Right cardiac atrium (tissue), 5 donors: ENCODE measurements at regions not wholly inside any gene's neighbourhood (a gene's known extent, or its start where the extent isn't known, plus 50 kb on each side); places are given as distances from the start of the nearest gene placed in this dataset.

ENCODE experiments used
- ATAC-seq, 2 donors: fragments of 200-7000 bp; cut with Tn5 transposase; one replicate each; pipeline versions ENCODE4 v1.8.0 to v1.9.1; 2020; ENCODE audit warnings: moderate library complexity in 2 of 2, mild to moderate bottlenecking in 1 of 2
- DNase-seq, 3 donors: peaks; one replicate each; pipeline ENCODE4 v3.0.0-alpha.2; 2020
- H3K27ac ChIP-seq: one replicate; pipeline ENCODE4 v1.5.1; 2013; ENCODE audit warnings: mild to moderate bottlenecking, low read length, control low read depth, moderate library complexity
- H3K27me3 ChIP-seq: one replicate; pipeline ENCODE4 v1.6.1; 2013; ENCODE audit not compliant: control insufficient read depth, insufficient read depth
- H3K4me1 ChIP-seq: one replicate; pipeline ENCODE4 v1.6.1; 2013; ENCODE audit warnings: low read length; ENCODE audit not compliant: control insufficient read depth, insufficient read depth
- H3K4me3 ChIP-seq: one replicate; pipeline ENCODE4 v1.5.1; 2013; ENCODE audit warnings: low read length, control low read depth
- H3K9me3 ChIP-seq: one replicate; pipeline ENCODE4 v1.6.1; 2013; ENCODE audit warnings: low read length; ENCODE audit not compliant: control insufficient read depth
- WGBS: extraction: QIAGEN DNeasy Blood & Tissue Kit; methylation state at CpG from one replicate; pipeline ENCODE4 v1.1.7; 2013; 5-methylcytosine and 5-hydroxymethylcytosine counted together
- intact Hi-C, 4 donors: fragments of 100-400 bp; cut with DNase I; formaldehyde crosslinking; loops; one replicate each; pipeline versions ENCODE4 v1.11.0 to v1.14.0; 2022 to 2023
- donor health status: healthy with polysubstance abuse.
- donor health status: DM: no; HTN: yes; CAD: no.
- donor health status: DM: no; HTN: no; CAD: no.
- donor health status: DM: no; HTN: yes; CAD: no; lungs with severe emphysema.
- donor health status: DM: yes; HTN: yes; CAD: no.

DNA sequence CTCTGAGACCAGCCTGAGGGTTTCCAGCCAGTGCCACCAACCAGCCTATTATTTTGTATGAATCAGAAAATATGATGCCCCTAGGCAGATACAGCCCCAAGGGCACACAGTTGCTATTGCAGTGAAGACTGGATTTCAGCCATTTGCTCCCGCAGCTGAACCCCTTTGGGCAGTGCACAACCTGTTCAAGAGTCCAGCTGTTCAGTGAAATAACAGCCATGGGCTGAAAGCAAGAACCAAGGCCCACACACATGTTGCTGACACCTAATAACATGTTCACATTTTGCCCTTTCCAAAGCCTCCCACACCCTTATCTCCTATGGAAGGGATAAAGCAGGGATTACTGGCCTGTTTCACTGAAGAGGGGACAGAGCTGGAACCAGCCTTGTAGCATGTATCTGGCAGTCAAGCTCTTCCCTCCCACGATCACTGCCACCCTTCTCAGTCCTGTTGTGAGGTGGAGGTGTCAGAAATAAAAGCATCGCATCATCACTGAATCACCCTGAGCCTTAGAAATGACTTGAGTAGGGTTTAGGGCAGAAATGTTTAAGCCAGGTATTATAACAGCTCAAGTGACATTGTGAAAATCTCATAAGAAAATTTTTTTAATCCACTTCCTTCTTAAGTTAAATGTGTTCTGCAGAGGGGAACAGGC, 137.1 kb upstream of the FSTL4 start:
- 67% methylated on average over 3 of the region's 3 CpGs for WGBS
- no peak for ATAC-seq

DNA sequence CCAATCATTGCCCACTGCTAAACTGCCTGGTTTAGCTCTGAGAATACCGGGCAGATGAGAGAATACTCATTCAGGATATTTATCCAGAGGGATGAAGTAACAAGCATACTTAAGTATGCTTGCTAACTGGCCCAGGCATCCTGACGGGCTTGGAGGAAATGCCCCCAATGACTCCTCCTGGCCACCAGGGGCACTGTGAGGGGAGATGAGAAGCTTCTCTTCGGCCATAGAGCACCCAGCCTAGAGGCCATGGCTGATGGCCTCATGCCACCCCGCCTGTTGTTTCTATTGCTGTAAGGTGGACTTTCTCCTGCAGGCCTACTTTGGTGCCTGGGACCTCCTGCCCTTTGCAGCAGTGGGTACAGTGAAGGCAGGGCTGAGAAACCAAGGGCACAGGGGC, 134.5 kb upstream of the FSTL4 start:
- Histone ChIP-seq H3K4me3 (no peak overlapping the region), H3K27me3 (no peaks in the 10 kb centered on the region), H3K27ac (no peak overlapping the region), H3K9me3 (no peaks in the 10 kb centered on the region), H3K4me1 (no peaks in the 10 kb centered on the region)
- DNase-seq (no peak), ATAC-seq (no peak)
- intact Hi-C loops = no loop called here
- 88% methylated on average over 4 of the region's 4 CpGs for WGBS

More for the DNA sequence above, 137.1 kb upstream of the FSTL4 start:
- intact Hi-C loops = no loop called here
- H3K4me3 ChIP-seq = no peak overlapping the region
- no peak overlapping the region for H3K27ac ChIP-seq
- H3K4me1 ChIP-seq = no peaks in the 10 kb centered on the region
- no peaks in the 10 kb centered on the region for H3K27me3 ChIP-seq
- no peaks in the 10 kb centered on the region for H3K9me3 ChIP-seq
- DNase-seq = no peak

DNA sequence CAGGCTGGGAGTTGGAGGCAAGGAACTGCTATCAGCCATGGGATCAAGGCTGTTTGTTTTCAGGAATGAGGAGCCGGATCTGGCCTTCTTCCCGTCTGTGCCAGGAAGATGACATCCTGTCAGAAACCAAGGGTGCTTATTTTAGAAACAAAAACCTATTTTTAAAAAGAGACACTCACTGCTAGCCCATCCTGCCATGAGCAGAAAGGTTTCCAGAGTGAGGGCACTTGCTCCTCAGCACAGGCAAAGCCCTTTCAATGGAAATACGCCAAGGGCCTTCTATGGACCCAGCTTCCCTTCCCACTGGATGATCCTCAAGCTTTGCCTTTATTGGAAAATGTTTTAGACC, 132.6 kb upstream of the FSTL4 start:
- WGBS = 41% methylated on average over 3 of the region's 3 CpGs
- DNase-seq (no peak), ATAC-seq (no peak)
- H3K9me3 ChIP-seq = no peaks in the 10 kb centered on the region
- H3K27ac ChIP-seq = no peak overlapping the region
- no peaks in the 10 kb centered on the region for H3K4me1 ChIP-seq
- H3K27me3 ChIP-seq = no peaks in the 10 kb centered on the region
- intact Hi-C loops = no loop called here
- no peak overlapping the region for H3K4me3 ChIP-seq

DNA sequence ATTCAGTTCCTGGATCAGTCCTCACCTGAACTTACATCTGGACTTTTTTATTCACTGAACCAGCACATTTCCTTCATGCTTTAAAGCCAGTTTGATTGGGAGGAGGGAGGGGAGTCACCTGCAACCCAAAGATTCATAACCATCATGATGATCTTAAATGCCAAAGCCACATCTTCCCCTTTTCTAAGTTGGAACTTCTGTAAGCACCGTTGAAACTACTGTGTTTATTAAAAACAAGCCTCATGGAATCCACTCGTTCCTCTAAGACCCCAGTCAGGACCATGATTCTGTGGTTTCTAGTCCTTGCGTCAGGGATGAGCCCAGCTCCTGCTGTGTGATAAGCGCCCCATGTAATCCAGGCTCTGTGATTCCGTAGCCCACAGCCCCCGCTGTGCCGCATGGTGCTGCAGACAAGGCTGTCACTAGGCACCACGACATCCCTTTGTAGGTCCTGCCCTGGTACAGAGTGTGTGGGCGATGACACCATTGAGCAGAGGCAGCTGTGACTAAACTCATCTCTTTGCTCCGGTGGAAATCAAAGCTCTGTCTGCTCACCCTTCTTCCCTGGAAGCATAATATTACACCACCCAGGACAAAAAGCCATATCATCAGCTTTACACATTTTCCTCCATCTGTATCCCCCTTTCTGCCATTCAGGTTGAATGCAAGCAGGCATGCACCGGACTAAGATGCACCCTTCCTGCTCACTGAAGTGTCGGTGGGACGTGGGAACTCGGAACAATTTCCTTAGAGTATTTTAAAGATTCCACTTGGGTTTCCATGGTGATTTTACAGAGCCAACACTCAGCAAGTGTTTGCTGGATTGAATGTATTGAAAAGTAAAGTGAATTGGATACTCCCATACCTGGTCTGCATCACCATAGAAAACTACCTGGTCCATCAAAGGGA, 132.0 kb upstream of the FSTL4 start:
- 50% methylated on average over 14 of the region's 14 CpGs for WGBS
- H3K9me3 ChIP-seq = no peaks in the 10 kb centered on the region
- DNase-seq = no peak
- no peaks in the 10 kb centered on the region for H3K4me1 ChIP-seq
- no peak for ATAC-seq
- H3K27me3 ChIP-seq = no peaks in the 10 kb centered on the region
- no peak overlapping the region for H3K4me3 ChIP-seq
- intact Hi-C loops = no loop called here
- no peak overlapping the region for H3K27ac ChIP-seq

DNA sequence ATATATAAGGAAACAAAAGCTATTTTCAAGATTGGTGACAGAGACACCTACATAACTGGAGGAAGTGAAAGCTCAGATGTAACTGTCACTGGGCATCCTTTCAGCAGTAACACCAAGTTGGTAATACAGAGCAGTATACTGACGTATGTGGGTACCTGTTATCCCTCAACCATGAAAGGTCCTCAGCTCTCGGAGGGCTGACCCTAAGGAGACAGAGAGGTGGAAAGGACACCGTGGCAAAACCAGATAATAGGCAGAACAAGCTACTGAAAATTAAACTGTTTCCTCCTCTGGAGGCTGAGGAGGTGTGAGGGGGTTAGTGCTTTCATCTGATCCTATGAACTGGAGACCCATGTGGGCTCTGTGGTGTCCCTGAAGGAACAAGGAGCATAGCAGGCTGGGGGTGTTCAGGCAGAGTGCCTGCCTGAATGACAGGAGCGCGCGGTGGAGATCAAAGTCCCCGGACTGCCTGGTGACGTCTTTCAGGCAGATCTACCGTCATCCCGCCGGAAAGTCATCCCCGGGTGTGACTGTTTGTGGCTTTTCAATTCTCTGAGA, 130.2 kb upstream of the FSTL4 start:
- no peak overlapping the region for H3K4me3 ChIP-seq
- WGBS = 67% methylated on average over 12 of the region's 12 CpGs
- DNase-seq (no peak), ATAC-seq (no peak)
- intact Hi-C loops = no loop called here
- H3K27me3 ChIP-seq = no peaks in the 10 kb centered on the region
- no peaks in the 10 kb centered on the region for H3K4me1 ChIP-seq
- H3K9me3 ChIP-seq = no peaks in the 10 kb centered on the region
- H3K27ac ChIP-seq = no peak overlapping the region

DNA sequence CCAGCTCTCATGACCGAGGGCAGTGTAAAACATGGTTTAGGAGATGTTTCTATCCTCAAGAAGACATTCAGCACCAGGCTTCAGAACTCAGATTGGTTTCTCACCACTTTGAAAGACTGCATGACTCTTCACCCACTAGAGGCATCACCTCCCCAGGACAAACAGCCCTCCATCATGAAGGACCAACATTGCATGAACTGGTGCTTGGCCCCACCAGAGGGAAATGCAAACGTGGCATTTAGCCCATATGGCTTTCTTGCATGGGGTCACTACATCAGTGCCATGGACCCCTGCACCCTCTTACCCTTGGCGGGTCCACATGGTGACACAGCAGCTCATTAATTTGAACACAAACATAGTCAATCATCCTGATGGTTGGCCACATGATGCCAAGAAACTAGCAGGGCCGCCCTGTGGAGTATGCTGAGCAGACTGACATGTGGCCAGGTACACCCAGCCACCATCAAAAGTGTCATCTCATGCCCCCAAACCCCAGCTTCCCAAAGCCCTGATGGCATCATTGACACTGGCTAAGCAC, 129.5 kb upstream of the FSTL4 start:
- H3K4me1 ChIP-seq = no peaks in the 10 kb centered on the region
- no peaks in the 10 kb centered on the region for H3K27me3 ChIP-seq
- ATAC-seq = no peak
- no peak overlapping the region for H3K4me3 ChIP-seq
- no peak for DNase-seq
- no peaks in the 10 kb centered on the region for H3K9me3 ChIP-seq
- intact Hi-C loops = no loop called here
- no peak overlapping the region for H3K27ac ChIP-seq
- WGBS = 80% methylated on average over 4 of the region's 4 CpGs

DNA sequence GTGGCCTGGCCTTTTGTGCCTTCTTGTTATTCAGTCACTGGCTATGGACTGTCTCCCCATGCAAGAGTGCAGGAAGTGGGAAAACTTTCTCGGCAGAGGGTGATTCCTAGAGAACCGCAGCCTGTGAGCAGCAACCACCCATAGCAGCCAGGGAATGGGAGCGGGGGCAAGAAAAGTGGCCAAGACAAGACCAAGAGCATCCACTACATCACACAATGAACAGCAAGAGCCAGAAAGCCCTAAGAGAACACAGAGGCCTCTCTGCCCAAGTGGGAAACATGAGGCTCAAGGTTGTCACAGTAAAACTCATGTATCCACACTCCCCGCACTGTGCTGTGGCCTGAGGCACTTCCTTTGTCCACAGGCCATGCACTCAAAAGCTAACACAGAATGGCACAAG, 129.1 kb upstream of the FSTL4 start:
- 92% methylated on average over 4 of the region's 4 CpGs for WGBS
- no peaks in the 10 kb centered on the region for H3K9me3 ChIP-seq
- intact Hi-C loops = no loop called here
- no peak overlapping the region for H3K27ac ChIP-seq
- DNase-seq (no peak), ATAC-seq (no peak)
- no peak overlapping the region for H3K4me3 ChIP-seq
- no peaks in the 10 kb centered on the region for H3K4me1 ChIP-seq
- no peaks in the 10 kb centered on the region for H3K27me3 ChIP-seq

DNA sequence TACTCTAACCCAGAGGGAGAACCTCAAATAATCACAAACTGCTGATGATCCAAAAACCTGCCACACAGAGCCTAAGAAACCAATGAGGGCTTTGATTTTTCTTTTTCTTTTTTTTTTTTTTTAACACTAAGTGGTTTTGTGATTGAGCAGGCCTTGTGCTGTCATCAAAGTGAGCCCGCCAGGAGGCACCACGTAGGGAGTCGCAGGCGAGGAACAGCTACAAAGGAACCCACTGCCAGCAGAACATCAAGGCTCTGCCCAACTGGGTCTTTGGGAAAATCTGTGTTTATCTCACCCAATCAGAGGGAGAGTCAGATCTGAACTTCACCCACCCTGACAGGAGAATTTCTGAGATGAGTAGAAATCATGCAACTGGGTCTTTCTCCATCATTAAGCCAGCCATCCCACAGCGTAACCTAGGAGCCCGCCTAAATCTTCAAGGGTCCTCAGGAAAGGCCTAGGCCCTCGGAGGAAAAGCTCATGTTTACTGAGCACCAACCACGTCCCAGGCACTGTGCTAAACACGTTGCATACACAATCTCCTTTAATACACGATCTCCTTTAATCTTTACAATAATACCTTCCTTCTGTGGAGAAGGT, 126.9 kb upstream of the FSTL4 start:
- Histone ChIP-seq H3K4me3 (no peak overlapping the region), H3K27ac (no peak overlapping the region), H3K9me3 (no peaks in the 10 kb centered on the region), H3K27me3 (no peaks in the 10 kb centered on the region), H3K4me1 (no peaks in the 10 kb centered on the region)
- WGBS = 79% methylated on average over 10 of the region's 10 CpGs
- intact Hi-C loops = no loop called here
- DNase-seq (no peak), ATAC-seq (no peak)

DNA sequence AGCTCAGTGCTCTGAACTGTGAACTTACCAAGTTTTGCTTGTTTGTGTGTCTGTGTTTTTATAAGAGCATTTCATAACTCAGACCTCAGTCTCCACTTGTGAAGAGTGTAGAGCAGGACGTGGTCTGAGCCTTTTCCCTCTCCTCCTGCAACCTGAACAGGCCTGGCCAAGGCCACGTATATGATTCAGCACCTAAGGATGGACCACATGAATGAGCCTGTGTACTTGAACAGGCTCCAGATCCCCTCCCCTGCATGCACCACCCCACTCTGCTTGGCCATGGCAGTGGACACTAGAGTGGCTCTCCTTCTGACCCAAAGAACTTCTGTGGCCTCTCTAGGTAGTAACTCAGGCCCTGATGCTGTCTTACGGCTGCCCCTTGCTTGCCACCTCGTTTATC, 125.9 kb upstream of the FSTL4 start:
- ATAC-seq (peak in 1 of 2 donors; percentile 28), DNase-seq (no peak)
- WGBS = 67% methylated on average over 4 of the region's 4 CpGs
- Histone ChIP-seq H3K4me1 (no peaks in the 10 kb centered on the region), H3K27ac (no peak overlapping the region), H3K4me3 (no peak overlapping the region), H3K9me3 (no peaks in the 10 kb centered on the region), H3K27me3 (no peaks in the 10 kb centered on the region)
- intact Hi-C loops = no loop called here

DNA sequence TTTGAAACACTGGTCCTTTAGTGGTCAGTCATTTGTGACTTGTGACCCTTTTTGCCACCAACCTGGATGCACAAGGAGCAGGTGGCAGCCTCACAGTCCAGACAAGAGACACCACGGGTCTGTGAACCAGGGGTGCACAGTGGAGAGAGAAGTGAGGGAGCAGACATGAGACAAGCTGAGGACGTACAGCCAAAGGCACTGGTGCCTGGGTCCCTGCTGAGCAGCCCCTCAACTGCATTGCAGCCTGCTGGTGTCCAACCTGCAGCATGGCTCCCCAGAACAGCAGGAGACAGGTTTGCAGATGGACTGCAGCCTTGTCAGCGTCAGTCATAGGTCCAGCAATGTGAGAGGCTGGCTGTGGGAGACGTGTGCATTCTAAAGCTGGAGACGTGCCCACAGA, 124.2 kb upstream of the FSTL4 start:
- H3K4me1 ChIP-seq = no peaks in the 10 kb centered on the region
- intact Hi-C loops = no loop called here
- H3K9me3 ChIP-seq = no peaks in the 10 kb centered on the region
- 75% methylated on average over 5 of the region's 5 CpGs for WGBS
- DNase-seq (no peak), ATAC-seq (no peak)
- no peak overlapping the region for H3K4me3 ChIP-seq
- H3K27ac ChIP-seq = no peak overlapping the region
- H3K27me3 ChIP-seq = no peaks in the 10 kb centered on the region

DNA sequence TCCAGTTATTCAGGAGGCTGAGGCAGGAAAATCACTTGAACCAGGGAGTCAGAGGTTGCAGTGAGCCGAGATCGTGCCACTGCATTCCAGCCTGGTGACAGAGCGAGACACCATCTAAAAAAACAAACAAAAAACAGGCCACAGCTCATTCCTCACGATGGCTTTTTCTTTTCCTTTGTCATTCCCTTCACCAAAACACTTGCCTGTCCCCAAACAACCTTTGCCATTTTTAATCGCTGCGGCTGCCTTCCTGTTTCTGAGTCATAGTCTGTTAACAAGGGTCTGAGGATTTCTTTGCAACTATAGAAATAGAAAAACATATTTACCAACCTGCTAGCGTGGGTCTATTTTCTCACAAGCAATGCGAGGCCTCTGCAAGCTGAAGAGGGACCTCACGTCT, 123.0 kb upstream of the FSTL4 start:
- DNase-seq (no peak), ATAC-seq (no peak)
- Histone ChIP-seq H3K4me1 (no peaks in the 10 kb centered on the region), H3K9me3 (no peaks in the 10 kb centered on the region), H3K27ac (no peak overlapping the region), H3K27me3 (no peaks in the 10 kb centered on the region), H3K4me3 (no peak overlapping the region)
- intact Hi-C loops = no loop called here
- WGBS = 53% methylated on average over 9 of the region's 9 CpGs
